HL-60 (cell line): ENCODE measurements at regions not wholly inside any gene's neighbourhood (a gene's known extent, or its start where the extent isn't known, plus 50 kb on each side); places are given as distances from the start of the nearest gene placed in this dataset.

ENCODE experiments used
- DNase-seq, 2 experiments: peaks; one replicate each; pipeline ENCODE4 v3.0.0-alpha.2; 2010 to 2020; ENCODE audit warnings: low read depth in 1 of 2, low spot score in 1 of 2
- H3K27ac ChIP-seq: fragments of 250-450 bp; sonication (Bioruptor Pico); replicated peaks from 2 replicates; pipeline ENCODE4 v1.5.1; 2020; ENCODE audit warnings: mild to moderate bottlenecking, moderate library complexity
- H3K27me3 ChIP-seq: fragments of 250-450 bp; sonication (Bioruptor Pico); 2 replicates; pipeline ENCODE4 v1.5.1; 2021; ENCODE audit warnings: mild to moderate bottlenecking, moderate library complexity; ENCODE audit not compliant: insufficient read depth, poor library complexity, severe bottlenecking
- H3K4me3 ChIP-seq: replicated peaks from 2 replicates; pipeline ENCODE4 v1.5.1; 2011; ENCODE audit warnings: mild to moderate bottlenecking, control low read depth, low read length; ENCODE audit not compliant: insufficient read depth
- GABPA ChIP-seq: IDR thresholded peaks from 2 replicates; pipeline ENCODE4 v1.6.1; 2012; ENCODE audit warnings: low read depth
- POLR2AphosphoS5 ChIP-seq: IDR thresholded peaks from 2 replicates; pipeline ENCODE4 v1.6.1; 2012; ENCODE audit warnings: low read depth
- SPI1 ChIP-seq: IDR thresholded peaks from 2 replicates; pipeline ENCODE4 v1.6.1; 2012; ENCODE audit warnings: low read depth, mild to moderate bottlenecking, borderline replicate concordance
- TF ChIP-seq, protein P1 (sequence below): IDR thresholded peaks from 2 replicates; pipeline ENCODE4 v1.6.1; 2012; ENCODE audit warnings: low read depth; ENCODE audit not compliant: insufficient replicate concordance
- TF ChIP-seq, protein P2 (sequence below): IDR thresholded peaks from one replicate; pipeline ENCODE4 v1.5.1; 2011; ENCODE audit warnings: low read length, control low read depth, inconsistent platforms; ENCODE audit not compliant: insufficient read depth

DNA sequence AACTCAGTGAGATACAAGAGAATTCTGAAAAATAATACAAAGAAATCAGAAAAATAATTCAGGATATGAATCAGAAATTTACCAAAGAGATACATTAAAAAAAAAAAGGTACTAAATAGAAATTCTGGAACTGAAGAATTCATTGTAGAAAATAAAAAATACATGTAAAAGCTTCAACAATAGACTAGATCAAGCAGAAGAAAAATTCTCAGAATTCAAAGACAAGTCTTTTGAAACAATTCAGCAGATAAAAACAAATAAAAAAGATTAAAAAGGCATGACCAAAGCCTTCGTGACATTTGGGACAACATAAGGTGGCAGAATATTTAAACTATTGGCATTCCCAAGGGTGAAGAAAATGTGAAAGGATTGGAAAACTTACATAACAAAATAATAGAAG, 133.1 kb upstream of the CNOT2 start:
- TF ChIP-seq, protein P1, sequence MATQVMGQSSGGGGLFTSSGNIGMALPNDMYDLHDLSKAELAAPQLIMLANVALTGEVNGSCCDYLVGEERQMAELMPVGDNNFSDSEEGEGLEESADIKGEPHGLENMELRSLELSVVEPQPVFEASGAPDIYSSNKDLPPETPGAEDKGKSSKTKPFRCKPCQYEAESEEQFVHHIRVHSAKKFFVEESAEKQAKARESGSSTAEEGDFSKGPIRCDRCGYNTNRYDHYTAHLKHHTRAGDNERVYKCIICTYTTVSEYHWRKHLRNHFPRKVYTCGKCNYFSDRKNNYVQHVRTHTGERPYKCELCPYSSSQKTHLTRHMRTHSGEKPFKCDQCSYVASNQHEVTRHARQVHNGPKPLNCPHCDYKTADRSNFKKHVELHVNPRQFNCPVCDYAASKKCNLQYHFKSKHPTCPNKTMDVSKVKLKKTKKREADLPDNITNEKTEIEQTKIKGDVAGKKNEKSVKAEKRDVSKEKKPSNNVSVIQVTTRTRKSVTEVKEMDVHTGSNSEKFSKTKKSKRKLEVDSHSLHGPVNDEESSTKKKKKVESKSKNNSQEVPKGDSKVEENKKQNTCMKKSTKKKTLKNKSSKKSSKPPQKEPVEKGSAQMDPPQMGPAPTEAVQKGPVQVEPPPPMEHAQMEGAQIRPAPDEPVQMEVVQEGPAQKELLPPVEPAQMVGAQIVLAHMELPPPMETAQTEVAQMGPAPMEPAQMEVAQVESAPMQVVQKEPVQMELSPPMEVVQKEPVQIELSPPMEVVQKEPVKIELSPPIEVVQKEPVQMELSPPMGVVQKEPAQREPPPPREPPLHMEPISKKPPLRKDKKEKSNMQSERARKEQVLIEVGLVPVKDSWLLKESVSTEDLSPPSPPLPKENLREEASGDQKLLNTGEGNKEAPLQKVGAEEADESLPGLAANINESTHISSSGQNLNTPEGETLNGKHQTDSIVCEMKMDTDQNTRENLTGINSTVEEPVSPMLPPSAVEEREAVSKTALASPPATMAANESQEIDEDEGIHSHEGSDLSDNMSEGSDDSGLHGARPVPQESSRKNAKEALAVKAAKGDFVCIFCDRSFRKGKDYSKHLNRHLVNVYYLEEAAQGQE: no peak
- TF ChIP-seq GABPA (no peak), POLR2AphosphoS5 (no peak), SPI1 (no peak)
- TF ChIP-seq, protein P2, sequence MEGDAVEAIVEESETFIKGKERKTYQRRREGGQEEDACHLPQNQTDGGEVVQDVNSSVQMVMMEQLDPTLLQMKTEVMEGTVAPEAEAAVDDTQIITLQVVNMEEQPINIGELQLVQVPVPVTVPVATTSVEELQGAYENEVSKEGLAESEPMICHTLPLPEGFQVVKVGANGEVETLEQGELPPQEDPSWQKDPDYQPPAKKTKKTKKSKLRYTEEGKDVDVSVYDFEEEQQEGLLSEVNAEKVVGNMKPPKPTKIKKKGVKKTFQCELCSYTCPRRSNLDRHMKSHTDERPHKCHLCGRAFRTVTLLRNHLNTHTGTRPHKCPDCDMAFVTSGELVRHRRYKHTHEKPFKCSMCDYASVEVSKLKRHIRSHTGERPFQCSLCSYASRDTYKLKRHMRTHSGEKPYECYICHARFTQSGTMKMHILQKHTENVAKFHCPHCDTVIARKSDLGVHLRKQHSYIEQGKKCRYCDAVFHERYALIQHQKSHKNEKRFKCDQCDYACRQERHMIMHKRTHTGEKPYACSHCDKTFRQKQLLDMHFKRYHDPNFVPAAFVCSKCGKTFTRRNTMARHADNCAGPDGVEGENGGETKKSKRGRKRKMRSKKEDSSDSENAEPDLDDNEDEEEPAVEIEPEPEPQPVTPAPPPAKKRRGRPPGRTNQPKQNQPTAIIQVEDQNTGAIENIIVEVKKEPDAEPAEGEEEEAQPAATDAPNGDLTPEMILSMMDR: no peak
- no peak overlapping the region for H3K27ac ChIP-seq
- H3K4me3 ChIP-seq: no peak overlapping the region
- no peak for DNase-seq
- H3K27me3 ChIP-seq: no peaks in the 10 kb centered on the region

DNA sequence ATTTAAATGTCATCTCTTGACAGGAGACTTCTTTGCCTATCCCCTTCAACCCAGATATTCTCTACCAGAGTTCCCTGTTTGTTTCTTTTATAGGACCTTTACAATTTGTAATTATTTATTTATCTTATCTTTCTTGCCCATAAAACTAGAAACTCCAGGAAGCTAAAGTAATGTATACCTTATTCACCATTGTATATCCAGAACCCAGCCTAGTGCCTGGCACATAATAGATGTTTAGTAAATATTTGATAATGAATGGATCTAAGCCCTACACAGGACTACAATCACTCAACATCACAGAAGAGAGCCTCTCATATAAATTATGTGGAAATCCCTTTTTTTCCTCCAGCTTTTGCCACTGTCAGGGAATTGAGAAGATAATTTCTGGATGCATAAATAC, 125.6 kb upstream of the CNOT2 start:
- no peak for DNase-seq
- no peak overlapping the region for H3K27ac ChIP-seq
- TF ChIP-seq, protein P1: no peak
- TF ChIP-seq GABPA (no peak), POLR2AphosphoS5 (no peak), SPI1 (no peak)
- TF ChIP-seq, protein P2: no peak

DNA sequence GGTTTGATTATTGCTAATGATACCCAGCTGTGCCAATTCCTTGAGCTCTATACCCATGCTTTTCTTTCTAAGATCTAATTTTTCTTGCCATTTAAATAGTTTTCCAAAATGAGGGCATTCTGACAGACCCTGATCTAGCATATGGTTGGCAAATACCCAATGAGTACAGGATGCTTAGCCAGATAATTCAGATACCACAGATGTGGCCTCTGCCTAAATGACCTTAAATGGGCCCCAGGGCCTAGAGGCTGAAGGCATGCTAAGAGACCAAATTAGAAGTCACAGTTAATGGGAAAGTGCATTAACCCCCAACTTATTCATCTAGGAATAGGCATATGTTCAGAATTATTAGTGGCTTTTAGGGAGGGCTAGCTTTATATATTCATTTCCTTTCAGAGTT, 122.3 kb upstream of the CNOT2 start:
- no peaks in the 10 kb centered on the region for H3K27me3 ChIP-seq
- TF ChIP-seq SPI1: no peak
- no peak for TF ChIP-seq POLR2AphosphoS5
- TF ChIP-seq, protein P2: no peak
- TF ChIP-seq, protein P1: no peak
- no peak overlapping the region for H3K27ac ChIP-seq
- no peak for DNase-seq
- no peak overlapping the region for H3K4me3 ChIP-seq

More for the DNA sequence above, 125.6 kb upstream of the CNOT2 start:
- no peaks in the 10 kb centered on the region for H3K27me3 ChIP-seq
- no peak overlapping the region for H3K4me3 ChIP-seq
